ENCODE measurements at regions not wholly inside any gene's neighbourhood (a gene's known extent, or its start where the extent isn't known, plus 50 kb on each side); places are given as distances from the start of the nearest gene placed in this dataset.

DNA sequence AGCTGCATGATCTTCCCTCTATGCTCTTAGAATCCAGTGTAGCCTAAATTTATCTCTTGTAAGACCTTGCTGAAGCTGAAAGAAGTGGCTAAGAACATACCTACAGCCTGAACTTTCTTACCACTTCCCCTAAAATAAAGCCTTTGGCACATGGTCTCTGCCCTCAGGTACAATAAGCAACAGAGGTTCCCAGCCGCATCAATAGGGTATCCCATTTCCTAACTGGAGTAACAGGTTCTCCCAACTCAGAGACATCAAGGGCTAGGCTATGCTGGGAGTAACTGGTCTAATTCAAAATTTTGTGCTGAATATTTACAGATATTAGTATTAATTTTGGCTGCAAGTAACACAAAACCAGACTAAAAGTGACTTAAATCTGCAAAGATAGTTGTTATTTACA, 335.8 kb upstream of the TRPC7 start:
- TF ChIP-seq, protein P1, sequence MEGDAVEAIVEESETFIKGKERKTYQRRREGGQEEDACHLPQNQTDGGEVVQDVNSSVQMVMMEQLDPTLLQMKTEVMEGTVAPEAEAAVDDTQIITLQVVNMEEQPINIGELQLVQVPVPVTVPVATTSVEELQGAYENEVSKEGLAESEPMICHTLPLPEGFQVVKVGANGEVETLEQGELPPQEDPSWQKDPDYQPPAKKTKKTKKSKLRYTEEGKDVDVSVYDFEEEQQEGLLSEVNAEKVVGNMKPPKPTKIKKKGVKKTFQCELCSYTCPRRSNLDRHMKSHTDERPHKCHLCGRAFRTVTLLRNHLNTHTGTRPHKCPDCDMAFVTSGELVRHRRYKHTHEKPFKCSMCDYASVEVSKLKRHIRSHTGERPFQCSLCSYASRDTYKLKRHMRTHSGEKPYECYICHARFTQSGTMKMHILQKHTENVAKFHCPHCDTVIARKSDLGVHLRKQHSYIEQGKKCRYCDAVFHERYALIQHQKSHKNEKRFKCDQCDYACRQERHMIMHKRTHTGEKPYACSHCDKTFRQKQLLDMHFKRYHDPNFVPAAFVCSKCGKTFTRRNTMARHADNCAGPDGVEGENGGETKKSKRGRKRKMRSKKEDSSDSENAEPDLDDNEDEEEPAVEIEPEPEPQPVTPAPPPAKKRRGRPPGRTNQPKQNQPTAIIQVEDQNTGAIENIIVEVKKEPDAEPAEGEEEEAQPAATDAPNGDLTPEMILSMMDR (IDR thresholded peaks at IDR 0.05; ENCODE audit: extremely low read depth, missing control alignments) = no peak
- no peak for DNase-seq (ENCODE audit: low spot score)

DNA sequence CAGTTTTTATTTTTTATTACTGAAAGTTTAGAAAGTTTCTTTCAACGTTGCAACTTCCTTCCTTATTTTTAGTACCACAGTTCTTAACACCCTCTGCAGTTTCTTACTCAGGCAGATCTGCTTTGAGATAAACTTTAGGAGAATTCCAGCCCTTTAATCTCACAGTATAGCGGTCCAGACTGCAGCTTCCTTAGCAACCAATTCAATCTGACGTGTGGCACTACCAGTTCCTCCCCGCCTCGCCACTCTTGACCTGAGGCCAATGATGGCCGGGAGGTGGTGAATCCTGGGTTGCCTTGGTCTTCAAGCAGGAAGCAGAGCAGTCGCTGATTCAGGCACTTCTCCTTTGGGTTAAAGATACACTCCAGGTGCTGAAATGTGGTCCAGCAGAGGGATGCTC, 334.3 kb upstream of the TRPC7 start:
- DNase-seq (ENCODE audit: low spot score) = no peak
- TF ChIP-seq, protein P1 (IDR thresholded peaks at IDR 0.05; ENCODE audit: extremely low read depth, missing control alignments) = no peak

DNA sequence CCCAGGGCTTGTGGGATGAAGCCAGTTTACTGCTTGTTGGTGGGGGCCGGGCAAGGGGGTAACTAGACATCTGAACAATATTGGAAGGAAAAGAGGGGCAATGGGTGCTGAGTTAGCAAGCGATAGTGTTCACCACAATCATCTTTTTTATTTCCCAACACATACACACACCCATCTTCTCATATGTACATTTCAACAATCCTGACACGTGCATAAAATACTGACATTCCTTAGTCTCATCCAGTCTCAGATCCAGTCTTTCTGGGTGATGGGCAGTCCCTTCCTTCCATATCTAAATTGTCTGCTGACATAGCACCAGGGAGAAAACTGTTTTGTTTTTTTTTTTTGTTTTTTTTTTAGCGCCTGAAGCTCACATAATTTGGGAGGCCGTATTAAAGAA, 333.6 kb upstream of the TRPC7 start:
- TF ChIP-seq, protein P1 (IDR thresholded peaks at IDR 0.05; ENCODE audit: extremely low read depth, missing control alignments) = no peak
- no peak for DNase-seq (ENCODE audit: low spot score)

DNA sequence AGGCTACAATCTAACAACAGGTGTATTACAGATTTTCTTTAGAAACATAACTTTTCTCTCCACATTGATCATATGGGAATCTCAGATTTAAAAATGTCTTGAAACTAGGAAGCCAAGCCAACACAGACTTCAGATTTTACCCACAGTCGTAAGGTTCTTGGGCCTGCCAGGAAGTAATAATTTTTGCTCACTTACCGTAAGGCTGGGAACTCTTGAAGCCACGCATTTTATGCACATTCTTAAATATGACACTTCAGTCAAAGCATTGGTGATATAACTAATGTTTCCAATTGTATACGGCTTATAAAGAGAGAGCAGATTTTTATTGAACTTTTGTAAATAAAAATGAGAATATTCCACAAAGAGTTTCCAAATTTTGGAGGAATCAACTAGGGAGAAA, 328.9 kb upstream of the TRPC7 start:
- DNase-seq (ENCODE audit: low spot score) = no peak
- TF ChIP-seq, protein P1 (IDR thresholded peaks at IDR 0.05; ENCODE audit: extremely low read depth, missing control alignments) = no peak

DNA sequence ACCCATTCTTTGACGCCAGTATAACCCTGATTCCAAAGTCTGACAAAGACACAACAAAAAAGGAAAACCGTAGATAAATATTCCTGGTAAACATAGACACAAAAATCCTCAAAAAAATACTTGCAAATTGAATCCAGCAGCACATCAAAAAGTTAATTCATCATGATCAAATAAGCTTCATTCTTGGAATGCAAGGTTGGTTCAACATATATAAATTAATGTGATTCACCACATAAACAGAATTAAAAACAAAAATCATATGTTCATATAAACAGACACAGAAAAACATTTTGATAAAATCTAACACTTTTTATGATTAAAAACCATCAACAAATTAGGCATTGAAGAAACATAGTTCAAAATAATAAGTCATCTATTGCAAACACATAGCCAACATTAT, 324.2 kb upstream of the TRPC7 start:
- no peak for DNase-seq (ENCODE audit: low spot score)
- TF ChIP-seq, protein P1 (IDR thresholded peaks at IDR 0.05; ENCODE audit: extremely low read depth, missing control alignments) = no peak

DNA sequence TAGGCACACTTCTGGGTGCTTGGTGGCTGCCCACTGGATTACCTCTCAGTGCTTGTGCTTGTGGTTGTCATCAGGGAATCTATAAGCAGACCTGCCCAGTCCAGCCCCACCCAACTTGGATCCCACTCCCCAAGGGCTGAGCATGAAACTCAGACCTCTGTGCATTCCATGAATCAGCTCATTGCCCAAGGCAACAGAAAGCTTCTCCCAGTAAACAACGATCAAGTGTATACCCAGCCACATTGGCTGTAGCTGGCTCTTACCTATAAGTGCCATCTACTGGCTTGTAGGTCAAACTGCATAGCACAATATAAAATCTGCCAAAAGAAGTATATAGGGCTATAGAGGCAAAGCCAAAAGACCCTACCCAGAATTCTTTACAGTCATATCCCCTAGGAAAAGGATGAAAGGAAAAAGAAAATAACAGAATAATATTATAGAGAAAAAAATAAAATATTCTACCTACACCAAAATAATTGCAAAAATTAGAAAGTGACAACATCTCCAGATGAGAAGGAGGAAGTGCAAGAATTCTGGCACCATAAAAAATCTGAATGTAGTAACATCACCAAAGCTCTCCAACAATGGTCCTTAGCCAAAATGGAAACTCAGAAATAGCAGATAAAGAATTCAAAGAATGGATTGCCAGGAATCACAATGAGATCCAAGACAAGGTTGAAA, 321.0 kb upstream of the TRPC7 start:
- DNase-seq (ENCODE audit: low spot score) = no peak
- TF ChIP-seq, protein P1 (IDR thresholded peaks at IDR 0.05; ENCODE audit: extremely low read depth, missing control alignments) = no peak

DNA sequence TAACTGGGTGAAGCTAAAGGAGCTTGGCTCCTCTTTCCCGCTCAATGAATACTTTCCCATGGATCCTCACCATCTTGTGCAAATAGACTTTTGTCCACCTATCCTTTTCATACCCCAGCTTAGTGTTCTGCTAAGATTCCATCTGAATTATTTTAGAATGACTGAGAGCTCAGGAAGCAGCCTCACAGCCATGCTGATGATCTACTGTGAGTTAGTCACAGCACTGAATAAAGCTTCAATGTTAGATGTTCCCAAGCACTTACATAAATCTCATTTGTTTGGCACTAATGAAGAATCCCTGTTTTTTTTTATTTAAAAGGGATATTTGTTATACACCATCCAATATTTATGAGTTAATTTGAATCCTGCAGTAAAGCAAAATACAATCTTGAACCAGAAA, 317.6 kb upstream of the TRPC7 start:
- TF ChIP-seq, protein P1 (IDR thresholded peaks at IDR 0.05; ENCODE audit: extremely low read depth, missing control alignments) = no peak
- no peak for DNase-seq (ENCODE audit: low spot score)

All from GM20000 (cell line).